ENCODE measurements at regions not wholly inside any gene's neighbourhood (a gene's known extent, or its start where the extent isn't known, plus 50 kb on each side); places are given as distances from the start of the nearest gene placed in this dataset.

- H3K4me1 Mint-ChIP-seq = no peaks in the 10 kb centered on the region
- no peak overlapping the region for H3K27ac Mint-ChIP-seq
- H3K27me3 Mint-ChIP-seq (ENCODE audit: low read depth in 3 of 3) = peaks cover 1 to 6% (median 3%) of the 10 kb centered on the region in 3 donors
- no peaks in the 10 kb centered on the region for H3K9me3 Mint-ChIP-seq
- H3K4me3 Mint-ChIP-seq = no peak overlapping the region
- H3K36me3 Mint-ChIP-seq = no peaks in the 10 kb centered on the region
- no peak for DNase-seq
Observed at GRCh38 chr12:97005174-97005573, 98.1 kb downstream of the NEDD1 start.

- no peaks in the 10 kb centered on the region for H3K9me3 Mint-ChIP-seq
- H3K4me3 Mint-ChIP-seq = no peak overlapping the region
- no peaks in the 10 kb centered on the region for H3K4me1 Mint-ChIP-seq
- H3K27ac Mint-ChIP-seq = no peak overlapping the region
- H3K36me3 Mint-ChIP-seq = no peaks in the 10 kb centered on the region
- no peak for DNase-seq
- H3K27me3 Mint-ChIP-seq (ENCODE audit: low read depth in 3 of 3) = peaks cover 1 to 6% (median 3%) of the 10 kb centered on the region in 3 donors
Observed at GRCh38 chr12:97005646-97006045, 98.6 kb downstream of the NEDD1 start.

- Mint-ChIP-seq H3K9me3 (no peaks in the 10 kb centered on the region), H3K36me3 (no peaks in the 10 kb centered on the region), H3K4me3 (no peak overlapping the region), H3K27me3 (ENCODE audit: low read depth in 3 of 3) (peaks cover 1 to 6% (median 3%) of the 10 kb centered on the region in 3 donors), H3K27ac (no peak overlapping the region), H3K4me1 (no peaks in the 10 kb centered on the region)
- DNase-seq = no peak
Observed at GRCh38 chr12:97006585-97006984, 99.5 kb downstream of the NEDD1 start.

GRCh38 chr12:97016163-97016562 lies 109.1 kb downstream of the NEDD1 start:
- Mint-ChIP-seq H3K36me3 (no peaks in the 10 kb centered on the region), H3K27me3 (ENCODE audit: low read depth in 3 of 3) (peaks cover 0 to 14% (median 7%) of the 10 kb centered on the region in 3 donors), H3K4me3 (no peak overlapping the region), H3K4me1 (no peaks in the 10 kb centered on the region), H3K27ac (no peak overlapping the region), H3K9me3 (peaks cover 0 to 5% (median 2%) of the 10 kb centered on the region in 6 donors)
- DNase-seq = no peak

- no peak overlapping the region for H3K4me3 Mint-ChIP-seq
- DNase-seq = no peak
- no peak overlapping the region for H3K27ac Mint-ChIP-seq
- H3K4me1 Mint-ChIP-seq = no peaks in the 10 kb centered on the region
- H3K36me3 Mint-ChIP-seq = no peaks in the 10 kb centered on the region
- peaks cover 0 to 5% (median 2%) of the 10 kb centered on the region in 6 donors for H3K9me3 Mint-ChIP-seq
- peaks cover 0 to 14% (median 6%) of the 10 kb centered on the region in 3 donors for H3K27me3 Mint-ChIP-seq (ENCODE audit: low read depth in 3 of 3)
Observed at GRCh38 chr12:97017213-97017612, 110.2 kb downstream of the NEDD1 start.

GRCh38 chr12:97022536-97023230 lies 115.6 kb downstream of the NEDD1 start:
- no peak overlapping the region for H3K27ac Mint-ChIP-seq
- H3K4me3 Mint-ChIP-seq = no peak overlapping the region
- no peaks in the 10 kb centered on the region for H3K4me1 Mint-ChIP-seq
- DNase-seq = no peak
- peaks cover 0 to 5% (median 4%) of the 10 kb centered on the region in 3 donors for H3K27me3 Mint-ChIP-seq (ENCODE audit: low read depth in 3 of 3)
- H3K9me3 Mint-ChIP-seq = no peaks in the 10 kb centered on the region
- no peaks in the 10 kb centered on the region for H3K36me3 Mint-ChIP-seq

GRCh38 chr12:97024393-97024792 lies 117.3 kb downstream of the NEDD1 start:
- no peak overlapping the region for H3K27ac Mint-ChIP-seq
- no peak for DNase-seq
- H3K9me3 Mint-ChIP-seq = no peaks in the 10 kb centered on the region
- H3K4me1 Mint-ChIP-seq = no peaks in the 10 kb centered on the region
- no peak overlapping the region for H3K4me3 Mint-ChIP-seq
- peaks cover 0 to 5% (median 2%) of the 10 kb centered on the region in 3 donors for H3K27me3 Mint-ChIP-seq (ENCODE audit: low read depth in 3 of 3)
- H3K36me3 Mint-ChIP-seq = no peaks in the 10 kb centered on the region

GRCh38 chr12:97026901-97027300 lies 119.8 kb downstream of the NEDD1 start:
- no peaks in the 10 kb centered on the region for H3K4me1 Mint-ChIP-seq
- no peak for DNase-seq
- no peaks in the 10 kb centered on the region for H3K9me3 Mint-ChIP-seq
- no peak overlapping the region for H3K27ac Mint-ChIP-seq
- H3K36me3 Mint-ChIP-seq = no peaks in the 10 kb centered on the region
- H3K4me3 Mint-ChIP-seq = no peak overlapping the region
- peaks cover 0 to 6% (median 0%) of the 10 kb centered on the region in 3 donors for H3K27me3 Mint-ChIP-seq (ENCODE audit: low read depth in 3 of 3)

- Mint-ChIP-seq H3K27me3 (ENCODE audit: low read depth in 3 of 3) (peaks cover 0 to 6% (median 1%) of the 10 kb centered on the region in 3 donors), H3K4me1 (no peaks in the 10 kb centered on the region), H3K9me3 (no peaks in the 10 kb centered on the region), H3K4me3 (no peak overlapping the region), H3K36me3 (no peaks in the 10 kb centered on the region), H3K27ac (no peak overlapping the region)
- DNase-seq = no peak
Observed at GRCh38 chr12:97027482-97027881, 120.4 kb downstream of the NEDD1 start.

GRCh38 chr12:97038131-97038530 lies 131.1 kb downstream of the NEDD1 start:
- Mint-ChIP-seq H3K4me1 (no peaks in the 10 kb centered on the region), H3K27me3 (ENCODE audit: low read depth in 3 of 3) (peaks cover 0 to 12% (median 6%) of the 10 kb centered on the region in 3 donors), H3K27ac (no peak overlapping the region), H3K4me3 (no peak overlapping the region), H3K36me3 (no peaks in the 10 kb centered on the region), H3K9me3 (peaks cover 0 to 4% (median 0%) of the 10 kb centered on the region in 6 donors)
- DNase-seq = no peak

- Mint-ChIP-seq H3K36me3 (no peaks in the 10 kb centered on the region), H3K27ac (no peak overlapping the region), H3K4me1 (no peaks in the 10 kb centered on the region), H3K4me3 (no peak overlapping the region), H3K9me3 (peaks cover 0 to 4% (median 0%) of the 10 kb centered on the region in 6 donors), H3K27me3 (ENCODE audit: low read depth in 3 of 3) (peaks cover 0 to 9% (median 6%) of the 10 kb centered on the region in 3 donors)
- DNase-seq = no peak
Observed at GRCh38 chr12:97038834-97039233, 131.8 kb downstream of the NEDD1 start.

- H3K27me3 Mint-ChIP-seq (ENCODE audit: low read depth in 3 of 3) = peaks cover 4 to 10% (median 6%) of the 10 kb centered on the region in 3 donors
- no peak overlapping the region for H3K4me3 Mint-ChIP-seq
- H3K36me3 Mint-ChIP-seq = no peaks in the 10 kb centered on the region
- H3K9me3 Mint-ChIP-seq = peaks cover 0 to 2% (median 0%) of the 10 kb centered on the region in 6 donors
- no peak for DNase-seq
- no peaks in the 10 kb centered on the region for H3K4me1 Mint-ChIP-seq
- H3K27ac Mint-ChIP-seq = no peak overlapping the region
Observed at GRCh38 chr12:97046901-97047300, 139.8 kb downstream of the NEDD1 start.

- Mint-ChIP-seq H3K4me3 (no peak overlapping the region), H3K9me3 (peaks cover 0 to 2% (median 0%) of the 10 kb centered on the region in 6 donors), H3K4me1 (no peaks in the 10 kb centered on the region), H3K27ac (no peak overlapping the region), H3K27me3 (ENCODE audit: low read depth in 3 of 3) (peaks cover 4 to 10% (median 6%) of the 10 kb centered on the region in 3 donors), H3K36me3 (no peaks in the 10 kb centered on the region)
- DNase-seq = no peak
Observed at GRCh38 chr12:97047361-97047760, 140.3 kb downstream of the NEDD1 start.

GRCh38 chr12:97048421-97049035 lies 141.5 kb downstream of the NEDD1 start:
- Mint-ChIP-seq H3K4me3 (no peak overlapping the region), H3K27ac (no peak overlapping the region), H3K27me3 (ENCODE audit: low read depth in 3 of 3) (peaks cover 4 to 10% (median 6%) of the 10 kb centered on the region in 3 donors), H3K36me3 (no peaks in the 10 kb centered on the region), H3K4me1 (no peaks in the 10 kb centered on the region), H3K9me3 (no peaks in the 10 kb centered on the region)
- DNase-seq = no peak
